ENCODE measurements at regions not wholly inside any gene's neighbourhood (a gene's known extent, or its start where the extent isn't known, plus 50 kb on each side); places are given as distances from the start of the nearest gene placed in this dataset.

DNA sequence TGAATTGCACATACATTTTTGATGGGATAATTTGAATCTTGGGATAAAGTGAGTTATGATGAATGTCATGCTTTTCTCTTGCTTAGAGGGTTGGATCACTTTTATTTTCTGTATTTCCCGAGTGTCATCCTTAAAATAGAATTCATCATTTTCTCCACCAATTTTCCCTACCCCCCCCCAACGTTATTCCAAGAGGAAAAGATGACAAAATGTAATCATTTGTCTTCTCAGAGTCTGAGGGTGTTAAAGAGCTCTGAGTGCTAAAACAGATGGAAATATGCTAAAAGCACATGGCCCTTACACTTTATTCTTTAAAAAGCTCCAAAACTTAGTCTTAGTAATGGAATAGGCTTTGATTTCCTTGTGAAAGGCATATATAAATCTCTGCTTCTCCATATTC is 81.4 kb downstream of the CHRM3 start:
- in situ Hi-C loops (cut with MboI), result no loop called here
- Histone ChIP-seq H3K79me2 (ENCODE audit: insufficient read depth) (no peaks in the 10 kb centered on the region), H3K36me3 (ENCODE audit: low read depth) (no peaks in the 10 kb centered on the region), H3K27me3 (replicated peaks; ENCODE audit: insufficient read depth) (no peaks in the 10 kb centered on the region), H2AFZ (no peak overlapping the region), H3K9me3 (ENCODE audit: low read depth) (peaks cover 4% of the 10 kb centered on the region), H3K9me2 (ENCODE audit: insufficient read depth) (no peaks in the 10 kb centered on the region), H3K4me2 (ENCODE audit: unreplicated experiment) (no peak overlapping the region), H3K4me3 (no peak overlapping the region), H4K20me1 (ENCODE audit: insufficient read depth) (no peaks in the 10 kb centered on the region), H3K9ac (no peak overlapping the region), H3F3A (ENCODE audit: insufficient read depth) (no peaks in the 10 kb centered on the region), H3K27ac (no peak overlapping the region), H3K4me1 (ENCODE audit: insufficient read depth) (no peaks in the 10 kb centered on the region)
- no peak for DNase-seq
- WGBS, 2 experiments (ENCODE audit: low coverage in 1 of 2, low lambda C conversion rate in 2 of 2, missing lambda C conversion rate in 2 of 2), result 0% methylated on average over 2 of the region's 2 CpGs
- TF ChIP-seq EZH2phosphoT487 (IDR thresholded peaks at IDR 0.05; ENCODE audit: insufficient read depth, low read depth) (no peak), EZH2 (IDR thresholded peaks at IDR 0.05; ENCODE audit: insufficient read depth, poor library complexity, severe bottlenecking) (no peak)

DNA sequence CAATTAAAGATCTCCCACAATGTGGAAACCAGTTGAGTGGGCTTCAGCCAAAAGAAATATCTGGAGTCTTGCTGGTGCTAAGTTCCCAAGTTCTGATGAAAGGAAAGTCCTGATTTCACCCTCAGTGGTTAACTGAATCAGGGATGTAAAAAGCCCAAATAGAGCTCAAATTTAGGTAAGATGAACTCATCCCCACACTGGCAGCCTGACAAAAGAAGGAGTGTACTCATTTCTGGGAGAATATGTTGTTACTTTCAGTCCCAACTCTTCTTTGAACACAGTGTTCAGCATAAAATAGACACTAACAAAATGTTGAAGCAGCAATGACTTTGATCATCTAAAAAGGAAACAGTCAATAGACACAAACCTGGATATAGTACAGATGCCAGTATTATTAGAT is 91.7 kb downstream of the CHRM3 start:
- Histone ChIP-seq H2AFZ (no peak overlapping the region), H3F3A (ENCODE audit: insufficient read depth) (no peaks in the 10 kb centered on the region), H3K9ac (no peak overlapping the region), H3K36me3 (ENCODE audit: low read depth) (no peaks in the 10 kb centered on the region), H3K9me3 (ENCODE audit: low read depth) (no peaks in the 10 kb centered on the region), H3K79me2 (ENCODE audit: insufficient read depth) (no peaks in the 10 kb centered on the region), H3K4me2 (ENCODE audit: unreplicated experiment) (no peak overlapping the region), H3K27me3 (replicated peaks; ENCODE audit: insufficient read depth) (no peaks in the 10 kb centered on the region), H3K4me3 (no peak overlapping the region), H4K20me1 (ENCODE audit: insufficient read depth) (no peaks in the 10 kb centered on the region), H3K27ac (no peak overlapping the region), H3K4me1 (ENCODE audit: insufficient read depth) (no peaks in the 10 kb centered on the region), H3K9me2 (ENCODE audit: insufficient read depth) (no peaks in the 10 kb centered on the region)
- in situ Hi-C loops (cut with MboI), result no loop called here
- DNase-seq, result no peak
- no peak for TF ChIP-seq EZH2 (IDR thresholded peaks at IDR 0.05; ENCODE audit: insufficient read depth, poor library complexity, severe bottlenecking)
- TF ChIP-seq EZH2phosphoT487 (IDR thresholded peaks at IDR 0.05; ENCODE audit: insufficient read depth, low read depth), result no peak

DNA sequence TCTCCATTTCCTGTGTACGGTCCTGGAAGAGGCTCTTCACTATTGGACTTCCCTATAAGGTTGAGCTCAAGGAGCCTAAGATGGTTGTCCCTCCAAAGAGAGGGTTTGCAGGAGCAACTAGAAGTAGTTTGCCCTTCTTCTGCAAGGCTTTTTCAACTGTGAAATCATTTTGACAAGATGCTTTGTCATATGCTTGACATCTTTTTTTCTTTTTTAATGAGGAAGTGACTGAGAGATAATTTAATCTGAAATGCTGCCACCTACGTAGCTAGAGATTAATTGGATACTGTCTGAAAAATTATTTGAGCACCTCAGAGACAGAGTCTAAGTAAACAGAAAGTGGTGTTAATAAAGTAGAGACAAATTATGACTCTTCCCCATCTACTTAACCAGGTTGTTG is 97.0 kb downstream of the CHRM3 start:
- Histone ChIP-seq H3K4me3 (no peak overlapping the region), H3K9me3 (ENCODE audit: low read depth) (no peaks in the 10 kb centered on the region), H3K36me3 (ENCODE audit: low read depth) (no peaks in the 10 kb centered on the region), H3K79me2 (ENCODE audit: insufficient read depth) (no peaks in the 10 kb centered on the region), H3K9me2 (ENCODE audit: insufficient read depth) (no peaks in the 10 kb centered on the region), H3K9ac (no peak overlapping the region), H4K20me1 (ENCODE audit: insufficient read depth) (no peaks in the 10 kb centered on the region), H3K4me2 (ENCODE audit: unreplicated experiment) (no peak overlapping the region), H2AFZ (no peak overlapping the region), H3K4me1 (ENCODE audit: insufficient read depth) (no peaks in the 10 kb centered on the region), H3K27ac (no peak overlapping the region), H3F3A (ENCODE audit: insufficient read depth) (no peaks in the 10 kb centered on the region), H3K27me3 (replicated peaks; ENCODE audit: insufficient read depth) (no peaks in the 10 kb centered on the region)
- TF ChIP-seq EZH2 (IDR thresholded peaks at IDR 0.05; ENCODE audit: insufficient read depth, poor library complexity, severe bottlenecking), result no peak
- TF ChIP-seq EZH2phosphoT487 (IDR thresholded peaks at IDR 0.05; ENCODE audit: insufficient read depth, low read depth), result no peak
- no peak for DNase-seq
- in situ Hi-C loops (cut with MboI), result no loop called here
- WGBS, 2 experiments (ENCODE audit: low coverage in 1 of 2, low lambda C conversion rate in 2 of 2, missing lambda C conversion rate in 2 of 2), result 10 to 15% methylated on average over 2 of the region's 2 CpGs

DNA sequence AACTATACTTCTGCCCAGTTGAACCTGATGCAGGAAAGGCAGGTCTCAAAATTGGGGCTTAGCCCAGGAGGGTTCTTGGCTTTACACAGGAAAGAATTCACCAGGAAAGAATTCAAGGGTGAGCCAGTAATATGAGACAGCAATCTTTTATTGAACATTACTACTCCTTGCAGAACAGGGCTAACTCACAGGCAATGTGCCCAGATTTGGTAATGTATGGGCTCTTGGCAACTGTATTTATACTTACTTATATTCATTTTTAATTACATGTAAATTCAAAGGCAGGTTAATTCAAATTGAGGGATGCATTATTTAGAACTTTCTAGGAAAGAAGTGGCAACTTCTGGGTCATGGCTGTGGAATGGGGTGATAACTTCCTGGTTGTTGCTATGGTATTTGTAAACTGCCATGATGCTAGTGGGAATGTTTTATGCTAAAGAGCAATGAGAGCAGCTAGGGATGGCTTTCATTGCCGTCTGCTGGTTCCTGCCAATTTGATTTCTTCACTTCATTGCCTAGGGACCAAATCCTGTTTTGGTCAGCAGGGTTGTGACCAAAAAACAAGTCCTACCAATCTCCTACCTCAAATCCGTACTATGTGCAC is 107.5 kb downstream of the CHRM3 start:
- no peaks in the 10 kb centered on the region for H3K79me2 ChIP-seq (ENCODE audit: insufficient read depth)
- H3K4me1 ChIP-seq (ENCODE audit: insufficient read depth), result no peaks in the 10 kb centered on the region
- no peak overlapping the region for H3K4me3 ChIP-seq
- no peak overlapping the region for H3K4me2 ChIP-seq (ENCODE audit: unreplicated experiment)
- no peak overlapping the region for H3K27ac ChIP-seq
- H3F3A ChIP-seq (ENCODE audit: insufficient read depth), result no peaks in the 10 kb centered on the region
- no peaks in the 10 kb centered on the region for H3K36me3 ChIP-seq (ENCODE audit: low read depth)
- 12 to 33% methylated on average over 2 of the region's 2 CpGs for WGBS, 2 experiments (ENCODE audit: low coverage in 1 of 2, low lambda C conversion rate in 2 of 2, missing lambda C conversion rate in 2 of 2)
- no peaks in the 10 kb centered on the region for H3K9me2 ChIP-seq (ENCODE audit: insufficient read depth)
- H4K20me1 ChIP-seq (ENCODE audit: insufficient read depth), result no peaks in the 10 kb centered on the region
- TF ChIP-seq EZH2 (IDR thresholded peaks at IDR 0.05; ENCODE audit: insufficient read depth, poor library complexity, severe bottlenecking), result no peak
- TF ChIP-seq EZH2phosphoT487 (IDR thresholded peaks at IDR 0.05; ENCODE audit: insufficient read depth, low read depth), result no peak
- H2AFZ ChIP-seq, result no peak overlapping the region
- peaks cover 4% of the 10 kb centered on the region for H3K9me3 ChIP-seq (ENCODE audit: low read depth)
- no peaks in the 10 kb centered on the region for H3K27me3 ChIP-seq (replicated peaks; ENCODE audit: insufficient read depth)
- H3K9ac ChIP-seq, result no peak overlapping the region
- in situ Hi-C loops (cut with MboI), result no loop called here
- no peak for DNase-seq

DNA sequence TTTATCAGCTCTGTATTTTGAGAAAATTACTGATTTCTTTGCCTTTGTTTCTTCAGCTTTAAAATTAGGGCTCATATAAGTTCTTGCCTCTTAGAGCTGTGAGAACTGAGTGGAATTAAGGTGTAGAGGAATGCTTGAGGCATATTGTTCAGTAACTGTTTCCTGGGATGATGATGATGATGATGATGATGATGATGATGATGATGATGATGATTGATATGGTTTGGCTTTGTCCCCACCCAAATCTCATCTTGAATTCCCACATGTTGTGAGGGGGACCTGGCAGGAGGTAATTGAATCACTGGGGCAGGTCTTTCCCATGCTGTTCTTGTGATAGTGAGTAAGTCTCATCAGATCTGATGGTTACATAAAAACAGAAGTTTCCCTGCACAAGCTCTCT is 118.7 kb downstream of the CHRM3 start:
- H3K9me2 ChIP-seq (ENCODE audit: insufficient read depth), result no peaks in the 10 kb centered on the region
- H3K27ac ChIP-seq, result no peak overlapping the region
- H4K20me1 ChIP-seq (ENCODE audit: insufficient read depth), result no peaks in the 10 kb centered on the region
- in situ Hi-C loops (cut with MboI), result no loop called here
- no peaks in the 10 kb centered on the region for H3K79me2 ChIP-seq (ENCODE audit: insufficient read depth)
- no peak overlapping the region for H3K4me3 ChIP-seq
- TF ChIP-seq EZH2phosphoT487 (IDR thresholded peaks at IDR 0.05; ENCODE audit: insufficient read depth, low read depth), result no peak
- TF ChIP-seq EZH2 (IDR thresholded peaks at IDR 0.05; ENCODE audit: insufficient read depth, poor library complexity, severe bottlenecking), result no peak
- no peaks in the 10 kb centered on the region for H3K27me3 ChIP-seq (replicated peaks; ENCODE audit: insufficient read depth)
- no peaks in the 10 kb centered on the region for H3K36me3 ChIP-seq (ENCODE audit: low read depth)
- H3K4me1 ChIP-seq (ENCODE audit: insufficient read depth), result no peaks in the 10 kb centered on the region
- no peak overlapping the region for H3K4me2 ChIP-seq (ENCODE audit: unreplicated experiment)
- H2AFZ ChIP-seq, result no peak overlapping the region
- DNase-seq, result no peak
- H3F3A ChIP-seq (ENCODE audit: insufficient read depth), result no peaks in the 10 kb centered on the region
- H3K9me3 ChIP-seq (ENCODE audit: low read depth), result no peaks in the 10 kb centered on the region
- H3K9ac ChIP-seq, result no peak overlapping the region

Data from GM23248 (cell line).